Activated T-cell treated with anti-CD3 and anti-CD28 coated beads for 1 hour (primary cell): ENCODE measurements at regions not wholly inside any gene's neighbourhood (a gene's known extent, or its start where the extent isn't known, plus 50 kb on each side); places are given as distances from the start of the nearest gene placed in this dataset.

Source experiments
- DNase-seq: peaks from one replicate; pipeline ENCODE4 v3.0.0-alpha.2; 2020; ENCODE audit warnings: low read depth

DNA sequence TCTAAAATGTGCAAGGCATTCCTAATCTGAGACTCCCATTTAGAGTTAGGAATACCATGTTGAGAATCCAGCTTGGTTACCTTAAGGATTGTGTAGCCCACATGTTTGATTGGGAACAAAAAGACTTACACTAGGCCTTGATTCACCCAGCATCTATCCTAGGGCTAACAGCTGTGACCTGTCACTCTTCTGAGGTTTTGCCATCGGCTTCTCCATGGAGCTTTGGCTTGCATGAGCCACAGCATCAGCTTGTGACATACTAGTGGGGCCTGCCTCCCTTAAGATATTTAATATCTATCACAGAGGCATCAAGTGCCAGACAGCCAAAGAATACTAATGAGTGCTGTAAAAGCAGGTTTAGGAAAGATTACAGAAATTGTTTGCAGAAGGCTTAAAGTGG lies 241.3 kb upstream of the UBE2E3 start:
- DNase-seq, result no peak

DNA sequence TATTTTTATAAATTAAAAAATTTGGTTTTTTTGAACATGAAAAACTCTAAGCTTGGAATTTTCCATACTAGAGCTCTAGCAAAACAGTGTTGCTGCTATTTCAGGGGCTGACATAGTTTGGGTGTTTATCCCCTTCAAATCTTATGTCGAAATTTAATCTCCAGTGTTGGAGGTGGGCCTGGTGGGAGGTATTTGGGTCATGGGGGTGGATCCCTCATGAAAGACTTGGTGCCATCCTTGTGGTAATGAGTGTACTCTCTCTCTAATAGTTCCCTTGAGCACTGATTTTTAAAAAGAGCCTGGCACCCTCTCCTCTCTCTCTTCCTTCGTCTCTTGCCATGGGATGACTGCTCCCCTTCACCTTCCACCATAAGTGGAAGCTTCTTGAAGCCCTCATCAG lies 244.6 kb upstream of the UBE2E3 start:
- DNase-seq, result no peak

GRCh38 chr2:180734382-180734781 lies 246.0 kb upstream of the UBE2E3 start:
- DNase-seq, result no peak

- DNase-seq, result no peak
Measured at GRCh38 chr2:180733330-180733729, 247.1 kb upstream of the UBE2E3 start.

GRCh38 chr2:180732337-180732736 lies 248.1 kb upstream of the UBE2E3 start:
- no peak for DNase-seq

- no peak for DNase-seq
Measured at GRCh38 chr2:180730976-180731375, 249.4 kb upstream of the UBE2E3 start.

DNA sequence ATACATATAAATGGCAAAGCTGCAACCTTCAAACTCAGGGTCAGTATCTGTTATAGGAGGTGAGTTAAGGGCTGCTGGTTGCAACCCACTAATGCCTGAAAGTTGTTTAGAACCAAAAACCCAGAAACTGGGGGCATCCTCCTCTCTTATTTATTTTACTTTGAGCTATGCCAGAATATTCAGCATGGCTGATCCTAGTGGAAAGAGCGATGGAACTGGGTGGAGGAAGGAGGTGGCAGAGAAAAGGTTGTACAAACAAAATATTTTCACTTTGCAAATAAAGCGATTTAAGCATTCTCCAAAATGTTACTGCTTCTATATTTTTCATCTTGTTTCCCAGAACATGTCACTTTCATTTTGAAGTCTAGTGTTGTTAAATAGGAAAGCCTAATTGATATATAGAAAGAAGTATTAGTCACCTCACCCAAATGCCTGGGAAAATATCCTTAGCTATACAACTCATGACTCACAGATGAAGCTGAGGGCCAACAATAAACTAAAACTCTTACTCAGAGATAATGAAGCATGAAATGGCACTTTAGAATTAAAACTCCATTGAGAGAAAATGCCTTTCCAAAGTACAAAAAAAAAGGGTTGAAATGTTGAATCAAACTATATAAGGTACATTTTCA lies 251.4 kb upstream of the UBE2E3 start:
- no peak for DNase-seq

DNA sequence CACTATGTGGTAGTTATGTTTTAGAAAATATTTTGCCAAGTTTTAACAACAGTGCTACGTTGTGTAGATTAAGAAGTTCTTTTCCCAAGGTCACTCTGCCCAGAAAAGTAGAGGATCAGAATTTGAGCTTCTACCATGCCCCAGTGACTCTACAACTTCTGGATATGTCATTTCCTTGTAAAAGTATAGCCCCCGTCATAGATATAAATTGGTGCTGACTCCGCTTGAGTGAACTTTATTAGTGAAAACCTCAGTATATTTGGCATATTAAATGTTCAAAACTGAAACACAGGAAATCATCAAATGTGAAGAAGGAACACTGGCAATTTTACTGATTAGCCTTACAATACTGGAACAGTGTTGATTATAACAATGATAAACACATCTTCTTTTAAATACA lies 256.7 kb upstream of the UBE2E3 start:
- no peak for DNase-seq

- DNase-seq, result no peak
Measured at GRCh38 chr2:180722551-180723239, 257.7 kb upstream of the UBE2E3 start.

- no peak for DNase-seq
Measured at GRCh38 chr2:180720829-180721228, 259.6 kb upstream of the UBE2E3 start.

GRCh38 chr2:180717588-180717987 lies 262.8 kb upstream of the UBE2E3 start:
- no peak for DNase-seq

DNA sequence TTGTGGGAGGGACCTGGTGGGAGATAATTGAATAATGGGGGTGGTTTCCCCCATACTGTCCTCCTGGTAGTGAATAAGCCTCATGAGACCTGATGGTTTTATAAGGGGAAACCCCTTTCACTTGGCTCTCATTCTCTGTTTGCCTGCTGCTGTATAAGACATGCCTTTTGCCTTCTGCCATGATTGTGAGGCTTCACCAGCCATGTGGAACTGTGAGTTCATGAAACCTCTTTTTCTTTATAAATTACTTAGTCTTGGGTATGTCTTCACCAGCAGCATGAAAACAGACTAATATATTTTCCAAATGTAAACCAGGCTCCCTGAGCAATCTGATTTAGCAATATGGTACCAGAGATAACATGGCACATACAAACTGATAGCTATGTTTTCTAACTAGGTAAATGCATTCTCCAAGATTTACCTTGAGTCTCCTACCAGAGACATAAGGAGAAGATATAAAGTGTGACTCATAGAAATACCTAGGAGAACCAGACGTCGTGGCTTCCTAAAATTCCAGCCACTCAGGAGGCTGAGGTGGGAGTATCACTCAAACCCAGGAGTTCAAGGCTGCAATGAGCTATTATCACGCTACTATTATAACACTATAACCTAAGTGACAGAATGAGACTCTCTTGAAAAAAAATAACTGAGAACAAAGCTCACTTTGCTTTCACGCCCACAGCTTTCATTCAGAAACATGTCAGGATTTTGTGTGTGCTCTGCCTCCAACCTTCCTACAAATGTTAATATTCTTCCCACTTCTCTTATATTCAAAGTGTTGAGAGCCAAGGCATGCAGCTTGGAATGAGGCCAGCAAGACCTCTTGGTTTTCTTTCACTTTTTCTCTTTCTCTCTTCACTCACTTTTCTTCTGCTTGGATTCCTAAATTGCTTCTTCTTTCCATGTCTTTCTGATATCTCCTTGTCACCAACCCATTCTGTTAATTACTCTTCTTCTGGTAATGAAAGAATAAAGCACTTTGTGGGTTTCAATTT lies 263.9 kb upstream of the UBE2E3 start:
- no peak for DNase-seq

- DNase-seq, result no peak
Measured at GRCh38 chr2:180715044-180715443, 265.4 kb upstream of the UBE2E3 start.

- DNase-seq, result no peak
Measured at GRCh38 chr2:180709392-180710145, 270.8 kb upstream of the UBE2E3 start.

DNA sequence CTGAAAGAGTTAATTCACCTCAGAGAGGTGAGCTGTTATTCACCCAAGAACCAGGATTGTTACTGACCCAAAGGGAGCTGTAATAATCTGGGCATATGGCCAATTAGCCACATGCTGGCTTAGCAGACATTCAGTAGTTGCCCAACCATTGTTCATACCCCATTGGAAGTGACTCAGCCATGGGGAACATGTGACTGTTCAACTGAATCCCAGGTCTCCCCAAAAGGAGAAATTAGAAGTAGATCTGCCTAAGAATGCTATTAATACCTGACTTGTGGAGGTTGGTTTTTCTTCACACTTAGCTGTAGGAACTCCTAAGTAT lies 272.6 kb upstream of the UBE2E3 start:
- no peak for DNase-seq

- no peak for DNase-seq
Measured at GRCh38 chr2:180707175-180707883, 273.1 kb upstream of the UBE2E3 start.

GRCh38 chr2:180706694-180707093 lies 273.7 kb upstream of the UBE2E3 start:
- no peak for DNase-seq

DNA sequence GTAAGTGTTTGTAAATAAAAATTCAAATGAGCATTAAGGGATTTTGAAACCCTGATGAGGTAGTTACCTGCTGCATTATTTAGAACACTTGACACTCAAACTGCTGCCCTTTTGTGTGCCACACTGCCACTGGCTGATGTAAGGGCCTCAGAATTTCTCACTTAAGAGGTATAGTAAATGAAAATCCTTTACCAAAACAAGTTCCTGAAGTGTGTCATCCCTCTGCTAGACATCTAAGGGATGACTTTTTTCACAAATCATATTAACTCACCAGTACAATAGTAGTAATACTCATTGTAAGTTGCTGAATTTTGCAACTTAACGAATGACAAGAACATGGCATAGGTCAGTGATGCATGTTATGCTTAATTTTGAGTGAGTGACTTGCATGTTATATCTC lies 274.9 kb upstream of the UBE2E3 start:
- no peak for DNase-seq

DNA sequence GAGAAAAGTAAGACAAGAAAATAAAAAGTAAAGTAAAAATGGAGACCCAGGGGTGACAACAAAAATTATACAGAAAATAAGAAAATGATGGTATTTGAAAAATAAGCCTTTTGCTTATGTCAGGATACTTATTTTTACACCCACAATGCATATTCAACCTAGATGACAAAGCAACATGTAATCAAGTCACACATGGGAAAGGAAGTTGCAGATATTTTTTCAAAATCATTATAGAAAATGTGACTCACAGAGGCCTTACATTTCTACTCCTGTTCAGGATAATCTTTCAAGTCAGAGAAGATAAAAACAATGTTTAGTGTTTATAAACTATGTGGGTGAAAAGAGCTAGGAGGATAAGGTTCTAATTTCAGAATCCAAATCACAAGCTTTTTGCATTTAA lies 275.3 kb upstream of the UBE2E3 start:
- no peak for DNase-seq

GRCh38 chr2:180699657-180700361 lies 280.6 kb upstream of the UBE2E3 start:
- DNase-seq, result no peak

- no peak for DNase-seq
Measured at GRCh38 chr2:180698668-180699067, 281.7 kb upstream of the UBE2E3 start.
